ENCODE measurements at regions not wholly inside any gene's neighbourhood (a gene's known extent, or its start where the extent isn't known, plus 50 kb on each side); places are given as distances from the start of the nearest gene placed in this dataset.

DNA sequence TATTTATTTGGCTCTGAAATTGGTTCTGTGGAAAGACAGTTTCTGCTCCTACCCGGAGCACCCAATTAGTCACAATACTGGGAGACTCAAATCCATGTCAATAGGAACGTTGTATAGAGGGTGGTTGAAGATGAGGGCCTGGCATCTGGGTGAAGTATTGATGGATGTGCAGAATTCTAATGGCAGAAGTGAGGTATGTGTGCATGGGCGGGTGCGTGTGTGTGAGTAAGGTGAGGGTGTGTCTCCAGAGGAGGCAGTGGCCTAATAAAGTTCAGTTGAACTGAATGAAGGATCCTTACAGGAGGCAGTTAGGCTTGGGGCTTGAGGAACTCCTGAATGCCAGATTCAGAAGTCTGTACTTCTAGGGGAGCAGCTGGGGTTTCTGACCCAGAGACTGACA lies 71.8 kb upstream of the B3GAT1 start:
- WGBS, 2 donors: 80 to 82% methylated on average over 4 of the region's 4 CpGs
- H3K36me3 ChIP-seq: no peaks in the 10 kb centered on the region
- no peaks in the 10 kb centered on the region for H3K4me1 ChIP-seq
- H3K27me3 ChIP-seq: no peaks in the 10 kb centered on the region
- ATAC-seq (ENCODE audit: low FRiP score in 2 of 2) (no peak), DNase-seq (peak in 1 of 2 donors; percentile 3)
- no peak overlapping the region for H3K4me3 ChIP-seq
- H3K9me3 ChIP-seq: no peaks in the 10 kb centered on the region
- H3K27ac ChIP-seq: no peak overlapping the region
- TF ChIP-seq EP300 (IDR thresholded peaks at IDR 0.05): no peak
- no peak for TF ChIP-seq POLR2A (IDR thresholded peaks at IDR 0.05)
- TF ChIP-seq, protein P1, sequence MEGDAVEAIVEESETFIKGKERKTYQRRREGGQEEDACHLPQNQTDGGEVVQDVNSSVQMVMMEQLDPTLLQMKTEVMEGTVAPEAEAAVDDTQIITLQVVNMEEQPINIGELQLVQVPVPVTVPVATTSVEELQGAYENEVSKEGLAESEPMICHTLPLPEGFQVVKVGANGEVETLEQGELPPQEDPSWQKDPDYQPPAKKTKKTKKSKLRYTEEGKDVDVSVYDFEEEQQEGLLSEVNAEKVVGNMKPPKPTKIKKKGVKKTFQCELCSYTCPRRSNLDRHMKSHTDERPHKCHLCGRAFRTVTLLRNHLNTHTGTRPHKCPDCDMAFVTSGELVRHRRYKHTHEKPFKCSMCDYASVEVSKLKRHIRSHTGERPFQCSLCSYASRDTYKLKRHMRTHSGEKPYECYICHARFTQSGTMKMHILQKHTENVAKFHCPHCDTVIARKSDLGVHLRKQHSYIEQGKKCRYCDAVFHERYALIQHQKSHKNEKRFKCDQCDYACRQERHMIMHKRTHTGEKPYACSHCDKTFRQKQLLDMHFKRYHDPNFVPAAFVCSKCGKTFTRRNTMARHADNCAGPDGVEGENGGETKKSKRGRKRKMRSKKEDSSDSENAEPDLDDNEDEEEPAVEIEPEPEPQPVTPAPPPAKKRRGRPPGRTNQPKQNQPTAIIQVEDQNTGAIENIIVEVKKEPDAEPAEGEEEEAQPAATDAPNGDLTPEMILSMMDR (IDR thresholded peaks at IDR 0.05): no peak
- TF ChIP-seq POLR2AphosphoS5 (IDR thresholded peaks at IDR 0.05): no peak

DNA sequence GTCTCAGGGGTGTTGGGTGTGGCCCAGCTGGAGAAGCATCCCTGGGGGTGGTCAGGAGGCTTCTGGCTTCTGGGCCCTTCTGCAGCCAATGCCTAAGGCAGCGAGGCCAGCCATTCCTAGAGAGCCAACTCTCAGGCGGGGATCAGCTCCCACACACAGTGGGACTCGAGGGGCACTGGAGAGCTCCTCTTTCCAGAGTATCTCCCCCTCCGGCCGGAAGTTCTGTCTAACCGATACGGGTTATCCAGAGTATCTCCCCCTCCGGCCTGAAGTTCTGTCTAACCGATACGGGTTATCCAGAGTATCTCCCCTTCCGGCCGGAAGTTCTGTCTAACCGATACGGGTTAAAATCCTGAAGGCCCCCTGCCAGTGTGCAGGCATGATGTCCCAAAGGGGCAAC lies 71.2 kb upstream of the B3GAT1 start:
- no peak for ATAC-seq (ENCODE audit: low FRiP score in 2 of 2)
- Histone ChIP-seq H3K27ac (no peak overlapping the region), H3K4me1 (no peaks in the 10 kb centered on the region), H3K36me3 (no peaks in the 10 kb centered on the region), H3K9me3 (no peaks in the 10 kb centered on the region), H3K27me3 (no peaks in the 10 kb centered on the region), H3K4me3 (no peak overlapping the region)
- peak in 1 of 2 donors; percentile 14 for DNase-seq
- WGBS, 2 donors: 88 to 92% methylated on average over 11 to 14 of the region's 14 CpGs
- TF ChIP-seq POLR2AphosphoS5 (IDR thresholded peaks at IDR 0.05) (no peak), POLR2A (IDR thresholded peaks at IDR 0.05) (no peak), EP300 (IDR thresholded peaks at IDR 0.05) (no peak)
- TF ChIP-seq, protein P1 (IDR thresholded peaks at IDR 0.05): no peak

DNA sequence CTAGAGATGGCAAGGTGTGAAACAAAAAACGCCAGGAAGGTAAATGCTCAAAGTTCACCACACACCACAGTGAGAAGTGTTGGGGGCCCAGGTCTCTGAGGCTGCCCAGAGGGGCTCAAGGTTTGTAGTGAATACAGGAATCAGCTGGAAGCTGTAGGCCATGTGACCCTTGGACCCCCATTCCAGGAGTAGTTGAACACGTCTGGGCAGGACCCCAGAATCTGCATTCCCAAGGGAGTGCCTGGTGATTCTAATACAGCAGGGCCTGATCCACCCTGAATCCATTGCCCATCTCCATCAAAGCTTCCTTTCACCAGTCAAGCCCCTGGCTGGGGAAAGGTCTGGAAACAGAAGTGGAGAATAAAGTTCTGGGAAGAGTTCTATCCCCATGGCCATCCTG lies 70.8 kb upstream of the B3GAT1 start:
- DNase-seq: no peak

DNA sequence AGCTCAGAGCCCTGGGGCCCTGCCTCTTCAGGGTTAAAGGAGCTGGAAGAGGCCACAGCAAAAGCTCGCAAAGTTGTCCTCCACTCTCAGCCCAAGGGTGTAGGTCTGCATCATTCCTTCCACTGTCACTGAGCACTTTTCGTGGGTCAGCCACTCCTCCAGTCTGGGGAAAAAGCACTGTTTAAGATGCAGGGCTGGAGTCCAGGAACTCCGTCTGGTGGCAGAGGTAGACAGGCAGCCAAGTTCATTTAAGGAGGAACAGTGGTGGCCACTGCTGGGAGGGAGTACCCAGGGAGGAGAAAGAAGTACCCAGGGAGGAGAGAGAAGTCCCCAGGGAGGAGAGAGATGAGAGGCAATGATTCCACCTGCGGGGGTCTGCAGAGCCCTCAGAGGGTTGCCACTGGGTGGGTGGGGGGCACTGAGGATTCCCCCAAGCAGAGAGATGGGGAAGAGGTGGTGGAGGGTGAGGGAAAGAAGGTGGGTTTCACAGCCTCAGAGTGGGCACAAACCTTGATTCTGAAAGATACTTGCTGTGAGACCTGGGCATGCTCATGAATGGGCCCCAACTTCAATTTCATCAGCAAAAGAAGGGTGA lies 70.0 kb upstream of the B3GAT1 start:
- Histone ChIP-seq H3K27me3 (no peaks in the 10 kb centered on the region), H3K9me3 (no peaks in the 10 kb centered on the region), H3K27ac (no peak overlapping the region), H3K4me3 (no peak overlapping the region), H3K4me1 (no peaks in the 10 kb centered on the region), H3K36me3 (no peaks in the 10 kb centered on the region)
- DNase-seq (no peak), ATAC-seq (ENCODE audit: low FRiP score in 2 of 2) (no peak)
- WGBS, 2 donors: 68 to 76% methylated on average over 4 of the region's 4 CpGs
- no peak for TF ChIP-seq POLR2A (IDR thresholded peaks at IDR 0.05)
- TF ChIP-seq EP300 (IDR thresholded peaks at IDR 0.05): no peak
- no peak for TF ChIP-seq POLR2AphosphoS5 (IDR thresholded peaks at IDR 0.05)
- TF ChIP-seq, protein P1 (IDR thresholded peaks at IDR 0.05): no peak

More for the DNA sequence above, 70.8 kb upstream of the B3GAT1 start:
- no peak for TF ChIP-seq EP300 (IDR thresholded peaks at IDR 0.05)
- TF ChIP-seq, protein P1 (IDR thresholded peaks at IDR 0.05): no peak
- Histone ChIP-seq H3K4me1 (no peaks in the 10 kb centered on the region), H3K27me3 (no peaks in the 10 kb centered on the region), H3K9me3 (no peaks in the 10 kb centered on the region), H3K4me3 (no peak overlapping the region), H3K27ac (no peak overlapping the region), H3K36me3 (no peaks in the 10 kb centered on the region)
- 54 to 61% methylated on average over 2 of the region's 2 CpGs for WGBS, 2 donors
- ATAC-seq (ENCODE audit: low FRiP score in 2 of 2): no peak

DNA sequence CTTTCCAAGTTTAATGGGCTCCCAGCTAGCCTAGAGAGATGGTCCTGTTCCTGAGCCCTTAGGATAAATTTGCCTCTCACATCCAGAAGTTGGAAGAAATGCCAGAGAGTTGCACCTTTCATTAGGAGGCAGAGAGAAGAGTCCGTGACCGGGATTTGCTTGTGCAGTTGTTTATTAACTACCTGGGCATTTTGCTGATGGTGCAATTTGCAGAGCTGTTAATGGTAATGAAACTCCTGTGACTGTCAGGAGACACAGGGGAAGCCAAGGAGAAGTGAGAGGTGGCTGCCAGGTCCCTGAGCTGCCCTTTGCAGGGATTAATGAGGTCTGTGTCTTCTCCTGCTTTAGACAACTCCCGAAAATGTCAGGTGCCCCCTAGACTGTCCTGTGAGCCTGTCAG lies 69.1 kb upstream of the B3GAT1 start:
- Histone ChIP-seq H3K27me3 (no peaks in the 10 kb centered on the region), H3K27ac (no peak overlapping the region), H3K9me3 (no peaks in the 10 kb centered on the region), H3K4me1 (no peaks in the 10 kb centered on the region), H3K36me3 (no peaks in the 10 kb centered on the region), H3K4me3 (no peak overlapping the region)
- ATAC-seq (ENCODE audit: low FRiP score in 2 of 2) (no peak), DNase-seq (no peak)
- TF ChIP-seq EP300 (IDR thresholded peaks at IDR 0.05): no peak
- TF ChIP-seq POLR2A (IDR thresholded peaks at IDR 0.05): no peak
- TF ChIP-seq, protein P1 (IDR thresholded peaks at IDR 0.05): no peak
- TF ChIP-seq POLR2AphosphoS5 (IDR thresholded peaks at IDR 0.05): no peak
- WGBS, 2 donors: 73 to 75% methylated on average over 3 of the region's 3 CpGs
